Nephron progenitor cell (in vitro differentiated cells): ENCODE measurements at regions not wholly inside any gene's neighbourhood (a gene's known extent, or its start where the extent isn't known, plus 50 kb on each side); places are given as distances from the start of the nearest gene placed in this dataset.
"Not testable (repeated sequence)": the region's sequence is repeated elsewhere in the genome, so short reads cannot be mapped to it uniquely, and the experiment has no call there.

Experiments used
- DNase-seq: peaks from one replicate; pipeline ENCODE4 v3.0.0; 2021
- H3K27ac Mint-ChIP-seq: 2 replicates; pipeline ENCODE4 v1.8.0; 2021; ENCODE audit warnings: mild to moderate bottlenecking, moderate library complexity, mixed read lengths
- H3K27me3 Mint-ChIP-seq: 2 replicates; pipeline ENCODE4 v1.8.0; 2021; ENCODE audit warnings: mild to moderate bottlenecking, low read depth, mixed read lengths; ENCODE audit not compliant: poor library complexity
- H3K36me3 Mint-ChIP-seq: 2 replicates; pipeline ENCODE4 v1.8.0; 2021; ENCODE audit warnings: low read depth, mixed read lengths
- H3K4me1 Mint-ChIP-seq: 2 replicates; pipeline ENCODE4 v1.8.0; 2021; ENCODE audit warnings: mixed read lengths
- H3K4me3 Mint-ChIP-seq: 2 replicates; pipeline ENCODE4 v1.8.0; 2021; ENCODE audit warnings: mild to moderate bottlenecking, moderate library complexity, mixed read lengths
- H3K9me3 Mint-ChIP-seq: 2 replicates; pipeline ENCODE4 v1.8.0; 2021; ENCODE audit warnings: mild to moderate bottlenecking, moderate library complexity, mixed read lengths

DNA sequence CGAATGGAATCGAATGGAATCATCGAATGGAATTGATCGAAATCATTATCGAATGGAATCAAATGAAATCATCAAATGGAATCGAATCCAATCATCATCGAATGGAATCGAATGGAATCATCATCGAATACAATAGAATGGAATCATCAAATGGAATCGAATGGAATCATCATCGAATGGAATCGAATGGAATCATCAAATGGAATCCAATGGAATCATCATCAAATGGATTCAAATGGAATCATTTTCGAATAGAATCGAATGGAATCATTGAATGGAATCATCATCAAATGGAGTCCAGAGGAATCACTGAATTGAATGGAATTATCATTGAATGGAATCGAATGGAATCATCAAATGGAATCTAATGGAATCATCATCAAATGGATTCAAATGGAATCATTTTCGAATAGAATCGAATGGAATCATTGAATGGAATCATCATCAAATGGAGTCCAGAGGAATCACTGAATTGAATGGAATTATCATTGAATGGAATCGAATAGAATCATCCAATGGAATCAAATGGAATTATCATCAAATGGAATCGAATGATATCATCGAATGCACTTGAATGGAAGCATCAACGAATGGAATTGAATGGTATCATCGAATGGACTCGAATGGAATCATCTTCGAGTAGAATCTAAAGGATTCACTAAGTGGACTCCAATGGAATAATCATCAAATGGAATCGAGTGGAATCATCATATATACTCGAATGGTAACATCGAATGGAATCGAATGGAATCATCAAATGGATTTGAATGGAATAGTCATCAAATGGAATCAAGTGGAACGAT lies 230.3 kb downstream of the SHCBP1 start:
- H3K27me3 Mint-ChIP-seq, DNase-seq, H3K4me1 Mint-ChIP-seq, H3K27ac Mint-ChIP-seq, H3K4me3 Mint-ChIP-seq: not testable (repeated sequence)
- Mint-ChIP-seq H3K9me3 (peaks cover 18% of the 10 kb centered on the region), H3K36me3 (peaks cover 20% of the 10 kb centered on the region)

DNA sequence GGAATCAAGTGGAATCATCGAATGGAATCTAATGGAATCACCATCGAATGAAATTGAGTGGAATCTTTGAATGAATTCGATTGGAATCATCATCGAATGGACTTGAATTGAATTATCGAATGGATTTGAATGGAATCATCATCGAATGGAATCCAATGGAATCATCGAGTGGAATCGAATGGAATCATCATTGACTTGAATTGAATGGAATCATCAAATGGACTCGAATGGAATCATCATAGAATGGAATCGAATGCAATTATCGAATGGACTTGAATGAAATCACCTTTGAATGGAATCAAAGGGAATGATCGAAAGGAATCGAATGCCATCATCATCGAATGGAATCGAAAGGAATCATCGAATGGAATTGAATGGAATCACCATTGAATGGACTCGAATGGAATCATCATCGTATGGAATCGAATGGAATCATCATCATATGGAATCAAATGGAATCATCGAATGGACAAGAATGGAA lies 231.6 kb downstream of the SHCBP1 start:
- DNase-seq: peak; percentile 47
- peaks cover 16% of the 10 kb centered on the region for H3K36me3 Mint-ChIP-seq
- H3K4me3 Mint-ChIP-seq, H3K27ac Mint-ChIP-seq, H3K27me3 Mint-ChIP-seq, H3K4me1 Mint-ChIP-seq: not testable (repeated sequence)
- peaks cover 21% of the 10 kb centered on the region for H3K9me3 Mint-ChIP-seq

DNA sequence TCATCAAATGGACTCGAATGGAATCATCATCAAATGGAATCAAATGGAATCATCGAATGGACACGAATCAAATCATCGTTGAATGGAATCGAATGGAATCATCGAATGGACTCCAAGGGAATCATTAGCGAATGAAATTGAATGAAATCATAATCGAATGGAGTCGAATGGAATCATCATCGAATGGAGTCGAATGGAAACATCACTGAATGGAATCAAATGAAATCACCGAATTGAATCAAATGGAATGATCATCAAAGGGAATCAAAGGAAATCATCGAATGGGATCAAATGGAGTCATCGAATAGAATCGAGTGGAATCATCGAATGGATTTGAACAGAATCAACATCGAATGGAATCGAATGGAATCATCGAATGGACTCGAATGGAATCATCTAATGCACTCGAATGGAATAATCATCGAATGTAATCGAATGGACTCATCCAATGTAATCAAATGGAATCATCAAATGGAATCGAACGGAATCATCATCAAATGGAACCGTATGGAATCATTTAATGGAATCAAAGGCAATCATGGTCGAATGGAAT lies 232.2 kb downstream of the SHCBP1 start:
- DNase-seq, H3K27ac Mint-ChIP-seq, H3K4me3 Mint-ChIP-seq, H3K4me1 Mint-ChIP-seq, H3K27me3 Mint-ChIP-seq: not testable (repeated sequence)
- Mint-ChIP-seq H3K9me3 (peaks cover 26% of the 10 kb centered on the region), H3K36me3 (peaks cover 16% of the 10 kb centered on the region)

DNA sequence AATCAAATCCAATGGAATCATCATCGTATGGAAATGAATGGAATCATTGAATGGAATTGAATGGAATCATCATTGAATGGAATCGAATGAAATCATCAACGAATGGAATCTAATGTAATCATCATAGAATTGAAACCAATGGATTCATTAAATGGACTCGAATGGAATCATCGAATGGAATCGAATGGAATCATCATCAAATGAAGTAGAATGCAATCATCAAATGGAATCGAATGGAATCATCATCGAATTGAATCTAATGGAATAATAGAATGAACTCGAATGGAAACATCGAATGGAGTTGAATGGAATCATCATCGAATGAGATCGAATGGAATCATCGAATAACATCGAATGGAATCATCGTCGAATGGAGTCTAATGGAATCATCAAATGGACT lies 232.8 kb downstream of the SHCBP1 start:
- Mint-ChIP-seq H3K36me3 (peaks cover 16% of the 10 kb centered on the region), H3K9me3 (peaks cover 24% of the 10 kb centered on the region)
- H3K4me3 Mint-ChIP-seq, H3K27me3 Mint-ChIP-seq, H3K4me1 Mint-ChIP-seq, H3K27ac Mint-ChIP-seq, DNase-seq: not testable (repeated sequence)

DNA sequence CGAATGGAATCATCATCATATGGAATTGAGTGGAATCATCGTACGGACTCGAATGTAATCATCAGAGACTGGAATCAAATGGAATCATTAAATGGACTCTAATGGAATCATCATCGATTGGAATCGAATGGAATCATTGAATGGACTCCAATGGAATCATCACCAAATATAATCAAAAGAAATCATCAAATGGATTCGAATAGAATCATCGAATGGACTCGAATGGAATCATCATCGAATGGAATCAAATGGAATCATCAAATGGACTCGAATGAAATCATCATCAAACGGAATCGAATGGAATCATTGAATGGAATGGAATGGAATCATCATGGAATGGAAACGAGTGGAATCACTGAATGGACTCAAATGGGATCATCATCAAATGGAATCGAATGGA lies 233.5 kb downstream of the SHCBP1 start:
- not testable (repeated sequence) for H3K4me1 Mint-ChIP-seq, H3K27ac Mint-ChIP-seq, H3K4me3 Mint-ChIP-seq, H3K27me3 Mint-ChIP-seq
- Mint-ChIP-seq H3K36me3 (peaks cover 17% of the 10 kb centered on the region), H3K9me3 (peaks cover 18% of the 10 kb centered on the region)
- DNase-seq: peak; percentile 37

DNA sequence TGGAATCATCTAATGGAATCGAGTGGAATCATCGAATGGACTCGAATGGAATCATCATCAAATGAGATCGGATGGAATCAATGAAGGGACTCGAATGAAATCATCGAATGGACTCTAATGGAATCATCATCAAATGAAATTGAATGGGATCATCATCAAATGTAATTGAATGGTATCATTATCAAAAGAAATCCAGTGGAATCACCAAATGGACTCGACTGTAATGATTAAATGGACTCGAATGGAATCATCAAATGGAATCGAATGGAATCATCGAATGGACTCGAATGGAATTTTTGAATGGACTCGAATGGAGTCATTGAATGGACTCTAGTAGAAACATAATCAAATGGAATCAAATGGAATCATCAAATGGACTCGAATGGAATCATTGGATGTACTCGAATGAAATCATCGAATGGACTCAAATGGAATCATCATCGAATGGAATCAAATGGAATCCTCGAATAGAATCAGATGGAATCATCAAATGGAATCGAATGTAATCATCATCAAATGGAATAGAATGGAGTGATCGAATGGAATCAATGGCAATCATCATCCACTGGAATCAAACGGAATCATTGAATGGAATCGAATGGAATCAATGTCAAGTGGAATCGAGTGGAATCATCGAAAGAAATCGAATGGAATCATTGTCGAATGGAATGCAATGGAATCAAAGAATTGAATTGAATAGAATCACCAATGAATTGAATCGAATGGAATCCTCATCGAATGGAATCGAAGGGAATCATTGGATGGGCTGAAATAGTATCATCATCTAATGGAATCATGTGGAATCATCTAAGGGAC lies 234.2 kb downstream of the SHCBP1 start:
- not testable (repeated sequence) for H3K27ac Mint-ChIP-seq, H3K27me3 Mint-ChIP-seq, H3K4me3 Mint-ChIP-seq, H3K4me1 Mint-ChIP-seq
- Mint-ChIP-seq H3K36me3 (peaks cover 18% of the 10 kb centered on the region), H3K9me3 (peaks cover 17% of the 10 kb centered on the region)
- DNase-seq: peak; percentile 19

DNA sequence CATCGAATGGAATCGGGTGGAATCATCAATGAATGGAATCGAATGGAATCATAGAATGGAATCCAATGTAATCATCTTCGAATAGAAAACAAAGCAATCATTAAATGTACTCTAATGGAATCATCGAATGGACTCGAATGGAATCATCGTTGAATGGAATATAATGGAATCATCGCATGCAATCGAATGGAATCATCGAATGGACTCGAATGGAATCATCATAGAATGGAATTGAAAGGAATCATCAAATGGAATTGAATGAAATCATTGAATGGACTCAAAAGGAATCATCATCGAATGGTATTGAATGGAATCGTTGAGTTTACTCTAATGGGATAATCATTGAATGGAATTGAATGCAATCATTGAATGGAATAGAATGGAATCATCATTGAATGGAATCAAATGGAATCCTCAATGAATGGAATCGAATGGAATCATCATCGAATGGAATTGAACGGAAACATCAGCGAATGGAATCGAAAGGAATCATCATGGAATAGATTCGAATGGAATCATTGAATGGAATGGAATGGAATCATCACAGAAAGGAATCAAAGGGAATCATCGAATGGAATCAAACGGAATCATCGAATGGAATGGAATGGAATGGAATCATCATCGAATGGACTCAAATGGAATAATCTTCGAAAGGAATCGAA lies 234.9 kb downstream of the SHCBP1 start:
- H3K4me1 Mint-ChIP-seq, H3K27me3 Mint-ChIP-seq, DNase-seq, H3K4me3 Mint-ChIP-seq, H3K27ac Mint-ChIP-seq: not testable (repeated sequence)
- Mint-ChIP-seq H3K36me3 (peaks cover 19% of the 10 kb centered on the region), H3K9me3 (peaks cover 14% of the 10 kb centered on the region)

DNA sequence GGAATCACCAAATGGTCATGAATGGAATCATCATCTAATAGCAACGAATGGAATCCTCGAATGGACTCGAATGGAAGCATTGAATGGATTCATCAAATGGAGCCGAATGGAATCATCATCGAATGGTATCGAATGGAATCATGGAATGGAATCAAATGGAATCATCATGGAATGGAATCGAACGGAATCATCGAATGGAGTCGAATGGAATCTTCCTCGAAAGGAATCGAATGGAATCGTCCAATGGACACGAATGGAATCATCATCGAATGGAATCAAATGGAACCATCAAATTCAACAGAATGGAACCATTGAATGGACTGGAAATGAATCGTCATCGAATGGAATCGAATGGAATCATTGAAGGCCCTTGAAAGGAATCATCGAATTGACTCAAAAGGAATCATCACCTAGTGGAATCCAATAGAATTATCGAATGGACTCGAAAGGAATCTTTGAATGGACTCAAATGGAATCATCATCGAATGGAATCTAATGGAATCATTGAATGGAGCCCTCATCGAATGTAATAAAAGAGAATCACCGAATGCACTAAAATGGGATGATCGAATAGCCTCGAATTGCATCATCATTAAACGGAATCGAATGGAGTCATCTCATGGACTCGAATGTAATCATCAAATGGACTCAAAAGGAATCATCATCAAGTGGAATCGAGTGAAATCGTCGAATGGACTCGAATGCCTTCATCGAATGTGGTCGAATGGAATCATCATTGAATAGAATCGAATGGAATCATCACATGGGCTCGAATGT lies 236.7 kb downstream of the SHCBP1 start:
- H3K4me3 Mint-ChIP-seq, H3K27ac Mint-ChIP-seq, H3K4me1 Mint-ChIP-seq, H3K27me3 Mint-ChIP-seq: not testable (repeated sequence)
- Mint-ChIP-seq H3K9me3 (peaks cover 14% of the 10 kb centered on the region), H3K36me3 (peaks cover 16% of the 10 kb centered on the region)
- DNase-seq: peak; percentile 12

DNA sequence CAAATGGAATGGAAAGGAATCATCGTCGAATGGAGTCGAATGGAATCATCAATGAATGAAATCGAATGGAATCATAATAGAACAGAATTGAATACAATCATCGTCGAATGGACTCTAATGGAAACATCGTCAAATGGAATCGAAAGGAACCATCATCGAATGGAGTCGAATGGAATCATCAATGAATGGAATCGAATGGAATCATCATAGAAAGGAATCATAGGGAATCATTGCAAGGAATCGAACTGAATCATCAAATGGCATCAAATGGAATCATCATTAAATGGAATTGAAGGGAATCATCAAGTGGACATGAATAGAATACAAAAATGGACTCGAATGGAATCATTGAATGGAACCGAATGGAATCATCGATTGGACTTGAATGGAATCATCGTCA lies 237.6 kb downstream of the SHCBP1 start:
- H3K27ac Mint-ChIP-seq, H3K4me1 Mint-ChIP-seq, DNase-seq, H3K4me3 Mint-ChIP-seq, H3K27me3 Mint-ChIP-seq: not testable (repeated sequence)
- peaks cover 14% of the 10 kb centered on the region for H3K9me3 Mint-ChIP-seq
- H3K36me3 Mint-ChIP-seq: peaks cover 16% of the 10 kb centered on the region

DNA sequence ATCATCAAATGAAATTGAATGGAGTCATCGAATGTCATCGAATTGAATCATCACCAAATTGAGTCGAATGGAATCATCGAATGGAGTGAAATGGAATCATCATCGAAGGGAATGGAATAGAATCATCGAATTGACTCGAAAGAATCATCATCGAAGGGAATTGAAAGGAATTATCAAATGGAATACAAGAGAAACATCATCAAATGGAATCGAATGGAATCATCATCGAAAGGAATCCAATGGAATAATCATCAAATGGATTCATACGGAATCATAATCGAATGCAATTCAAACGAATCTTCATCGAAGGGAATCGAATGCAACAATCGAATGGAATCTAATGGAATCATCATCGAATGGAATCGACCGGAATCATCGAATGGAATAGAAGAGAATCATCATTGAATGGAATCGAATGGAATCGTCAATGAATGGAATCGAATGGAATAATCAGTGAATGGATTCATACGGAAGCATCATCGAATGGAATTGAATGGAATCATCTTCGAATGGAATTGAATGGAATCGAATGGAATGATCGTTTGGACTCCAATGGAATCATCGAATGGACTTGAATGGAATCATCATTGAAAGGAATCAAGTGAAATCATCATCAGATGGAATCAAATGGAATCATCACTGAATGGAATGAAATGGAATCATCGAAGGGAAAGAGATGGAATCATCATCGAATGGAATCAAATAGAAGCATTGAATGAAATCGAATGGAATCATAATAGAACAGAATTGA lies 238.2 kb downstream of the SHCBP1 start:
- H3K9me3 Mint-ChIP-seq: peaks cover 13% of the 10 kb centered on the region
- not testable (repeated sequence) for H3K27me3 Mint-ChIP-seq, H3K4me3 Mint-ChIP-seq, H3K4me1 Mint-ChIP-seq, DNase-seq, H3K27ac Mint-ChIP-seq
- peaks cover 16% of the 10 kb centered on the region for H3K36me3 Mint-ChIP-seq

DNA sequence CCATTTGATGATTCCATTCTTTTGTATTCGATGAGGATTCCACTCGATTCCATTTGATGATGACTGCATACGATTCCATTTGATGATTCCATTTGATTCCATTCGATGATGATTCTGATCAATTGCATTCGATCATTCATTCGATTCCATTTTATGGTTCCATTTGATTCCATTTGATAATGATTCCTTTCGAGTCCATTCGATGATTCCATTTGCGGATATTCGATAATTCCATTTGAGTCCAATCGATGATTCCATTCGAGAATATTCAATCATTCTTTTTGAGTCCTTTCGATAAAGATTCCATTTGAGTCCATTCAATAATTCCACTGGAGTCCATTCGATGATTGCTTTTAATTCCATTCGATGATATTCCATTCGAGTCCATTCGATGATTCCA lies 239.1 kb downstream of the SHCBP1 start:
- H3K36me3 Mint-ChIP-seq: peaks cover 10% of the 10 kb centered on the region
- not testable (repeated sequence) for H3K27me3 Mint-ChIP-seq, H3K9me3 Mint-ChIP-seq, H3K4me3 Mint-ChIP-seq, H3K27ac Mint-ChIP-seq, DNase-seq, H3K4me1 Mint-ChIP-seq

DNA sequence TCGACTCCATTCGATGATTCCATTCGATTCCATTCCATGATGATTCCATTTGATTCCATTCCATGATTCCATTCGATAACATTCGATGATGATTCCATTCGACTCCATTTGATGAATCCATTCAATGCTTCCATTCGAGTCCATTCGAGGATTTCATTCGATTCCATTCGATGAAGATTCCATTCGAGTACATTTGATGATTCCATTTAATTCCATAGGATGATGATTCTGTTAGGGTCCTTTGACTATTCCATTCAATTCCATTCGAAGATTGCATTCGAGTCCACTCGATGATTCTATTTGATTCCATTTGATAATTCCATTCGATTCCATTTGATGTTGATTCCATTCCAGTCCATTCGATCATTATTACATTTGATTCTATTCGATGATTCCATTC lies 239.8 kb downstream of the SHCBP1 start:
- not testable (repeated sequence) for H3K36me3 Mint-ChIP-seq, H3K4me3 Mint-ChIP-seq, H3K27me3 Mint-ChIP-seq, H3K4me1 Mint-ChIP-seq, H3K9me3 Mint-ChIP-seq, H3K27ac Mint-ChIP-seq, DNase-seq
